Testis (tissue), 2 donors: ENCODE measurements at regions not wholly inside any gene's neighbourhood (a gene's known extent, or its start where the extent isn't known, plus 50 kb on each side); places are given as distances from the start of the nearest gene placed in this dataset.

Experiments
- POLR2A ChIP-seq: fragments of 450-650 bp; IDR thresholded peaks from one replicate; pipeline ENCODE4 v1.6.1; 2017; ENCODE audit warnings: antibody characterized with exemption, mild to moderate bottlenecking, moderate library complexity
- TF ChIP-seq, protein P1 (sequence below), 3 experiments: fragments of 450-650 bp in 2 of 3; fragments of 200-600 bp in 1 of 3; sonication (generic) in 1 of 3; IDR thresholded peaks; one replicate each; pipeline ENCODE4 v1.5.1; 2016 to 2019; ENCODE audit warnings: antibody characterized with exemption in 3 of 3, mild to moderate bottlenecking in 2 of 3, moderate library complexity in 1 of 3

DNA sequence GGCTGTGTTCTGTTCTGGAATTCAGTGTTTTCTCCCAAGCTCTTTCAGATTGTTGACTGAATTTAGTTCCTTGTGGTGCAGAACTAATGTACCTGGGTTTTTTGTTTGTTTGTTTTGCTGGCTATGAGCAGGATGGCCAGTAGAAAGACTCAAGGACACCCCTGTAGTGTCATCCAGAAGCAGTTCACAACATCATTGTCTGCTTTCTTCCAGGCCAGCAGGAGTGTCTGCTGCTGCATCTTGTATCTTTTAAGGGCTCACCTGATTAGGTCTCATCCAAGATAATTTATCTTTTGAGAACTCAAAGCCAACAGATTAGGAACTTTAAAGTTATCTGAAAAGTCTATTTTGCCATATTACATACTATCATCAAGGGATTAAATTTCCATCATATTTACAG, 318.5 kb upstream of the MC4R start:
- TF ChIP-seq, protein P1, sequence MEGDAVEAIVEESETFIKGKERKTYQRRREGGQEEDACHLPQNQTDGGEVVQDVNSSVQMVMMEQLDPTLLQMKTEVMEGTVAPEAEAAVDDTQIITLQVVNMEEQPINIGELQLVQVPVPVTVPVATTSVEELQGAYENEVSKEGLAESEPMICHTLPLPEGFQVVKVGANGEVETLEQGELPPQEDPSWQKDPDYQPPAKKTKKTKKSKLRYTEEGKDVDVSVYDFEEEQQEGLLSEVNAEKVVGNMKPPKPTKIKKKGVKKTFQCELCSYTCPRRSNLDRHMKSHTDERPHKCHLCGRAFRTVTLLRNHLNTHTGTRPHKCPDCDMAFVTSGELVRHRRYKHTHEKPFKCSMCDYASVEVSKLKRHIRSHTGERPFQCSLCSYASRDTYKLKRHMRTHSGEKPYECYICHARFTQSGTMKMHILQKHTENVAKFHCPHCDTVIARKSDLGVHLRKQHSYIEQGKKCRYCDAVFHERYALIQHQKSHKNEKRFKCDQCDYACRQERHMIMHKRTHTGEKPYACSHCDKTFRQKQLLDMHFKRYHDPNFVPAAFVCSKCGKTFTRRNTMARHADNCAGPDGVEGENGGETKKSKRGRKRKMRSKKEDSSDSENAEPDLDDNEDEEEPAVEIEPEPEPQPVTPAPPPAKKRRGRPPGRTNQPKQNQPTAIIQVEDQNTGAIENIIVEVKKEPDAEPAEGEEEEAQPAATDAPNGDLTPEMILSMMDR (IDR thresholded peaks at IDR 0.05), result no peak
- no peak for TF ChIP-seq POLR2A
